SK-N-SH (cell line): ENCODE measurements at regions not wholly inside any gene's neighbourhood (a gene's known extent, or its start where the extent isn't known, plus 50 kb on each side); places are given as distances from the start of the nearest gene placed in this dataset.

Experiments
- CTCF ChIA-PET: fragments of 300-600, 350-600 bp; formaldehyde crosslinking; extraction: SDS; loops from one replicate; lab custom pipeline; 2021; lab: Yijun Ruan, JAX
- POLR2A ChIA-PET: fragments of 350-600 bp; sonication (Branson Sonifier 250); formaldehyde crosslinking; extraction: SDS; loops from one replicate; lab custom pipeline; 2020; ENCODE audit warnings: antibody characterized with exemption, inconsistent platforms; lab: Yijun Ruan, JAX
- DNase-seq: peaks from one replicate; pipeline ENCODE4 v3.0.0; 2012
- H2AFZ ChIP-seq: fragments of 200-600 bp; sonication (generic); 2 replicates; pipeline ENCODE4 v1.8.1; 2016; ENCODE audit warnings: antibody characterized with exemption, mild to moderate bottlenecking, low read depth
- H3F3A ChIP-seq: fragments of 200-600 bp; sonication (generic); replicated peaks from 2 replicates; pipeline ENCODE3; 2016; ENCODE audit warnings: antibody characterized with exemption, mild to moderate bottlenecking; ENCODE audit not compliant: insufficient read depth
- H3K27ac ChIP-seq, 2 experiments: fragments of 200-500 bp in 1 of 2; fragments of 200-600 bp in 1 of 2; sonication (Bioruptor generic) in 1 of 2; sonication (generic), shearing (Covaris generic) in 1 of 2; 2 replicates each; pipeline versions ENCODE4 v1.5.1 to v1.6.1; 2014 to 2016; ENCODE audit warnings: low read depth in 2 of 2, inconsistent platforms in 1 of 2, low read length in 1 of 2, mild to moderate bottlenecking in 1 of 2, mixed read lengths in 1 of 2
- H3K27me3 ChIP-seq: fragments of 200-600 bp; sonication (generic), shearing (Covaris generic); 2 replicates; pipeline ENCODE4 v1.6.1; 2016; ENCODE audit warnings: mixed run types; ENCODE audit not compliant: insufficient read depth
- H3K36me3 ChIP-seq, 2 experiments: fragments of 200-500 bp in 1 of 2; fragments of 200-600 bp in 1 of 2; sonication (Bioruptor generic) in 1 of 2; sonication (generic) in 1 of 2; replicated peaks in 1 of 2; 2 replicates each; pipeline versions ENCODE3 to v1.5.1; 2014 to 2016; ENCODE audit warnings: low read length in 1 of 2, mild to moderate bottlenecking in 1 of 2; ENCODE audit not compliant: insufficient read depth in 2 of 2, control insufficient read depth in 1 of 2
- H3K4me1 ChIP-seq, 2 experiments: fragments of 200-500 bp in 1 of 2; fragments of 200-600 bp in 1 of 2; sonication (Bioruptor generic) in 1 of 2; sonication (generic), shearing (Covaris generic) in 1 of 2; 2 replicates each; pipeline versions ENCODE4 v1.5.1 to v1.6.1; 2014 to 2016; ENCODE audit warnings: low read depth in 1 of 2, low read length in 1 of 2, mixed run types in 1 of 2; ENCODE audit not compliant: insufficient read depth in 2 of 2, control insufficient read depth in 1 of 2
- H3K4me2 ChIP-seq: fragments of 200-600 bp; sonication (generic), shearing (Covaris generic); 2 replicates; pipeline ENCODE4 v1.6.1; 2017; ENCODE audit warnings: mixed run types
- H3K4me3 ChIP-seq, 2 experiments: fragments of 200-500 bp in 1 of 2; fragments of 200-600 bp in 1 of 2; sonication (Bioruptor generic) in 1 of 2; sonication (generic), shearing (Covaris generic) in 1 of 2; 2 replicates each; pipeline versions ENCODE4 v1.5.1 to v1.8.1; 2014 to 2016; ENCODE audit warnings: low read depth in 2 of 2, inconsistent platforms in 1 of 2, low read length in 1 of 2, mild to moderate bottlenecking in 1 of 2, mixed read lengths in 1 of 2, moderate library complexity in 1 of 2
- H3K79me2 ChIP-seq: fragments of 200-600 bp; sonication (generic); 2 replicates; pipeline ENCODE4 v1.8.1; 2017; ENCODE audit warnings: mild to moderate bottlenecking; ENCODE audit not compliant: insufficient read depth
- H3K9ac ChIP-seq: fragments of 200-600 bp; sonication (generic); 2 replicates; pipeline ENCODE4 v1.6.1; 2017; ENCODE audit warnings: mixed run types
- H3K9me2 ChIP-seq: fragments of 200-600 bp; sonication (generic); 2 replicates; pipeline ENCODE4 v1.6.1; 2017; ENCODE audit warnings: mixed run types
- H3K9me3 ChIP-seq: fragments of 200-600 bp; sonication (generic); 2 replicates; pipeline ENCODE4 v1.6.1; 2017; ENCODE audit warnings: mixed run types, mild to moderate bottlenecking, moderate library complexity
- H4K20me1 ChIP-seq: fragments of 200-600 bp; sonication (generic); 2 replicates; pipeline ENCODE4 v1.6.1; 2017; ENCODE audit warnings: mild to moderate bottlenecking, mixed run types; ENCODE audit not compliant: insufficient read depth
- ELF1 ChIP-seq: IDR thresholded peaks from 2 replicates; pipeline ENCODE4 v1.4.0; 2012
- EZH2phosphoT487 ChIP-seq: fragments of 200-600 bp; sonication (generic); IDR thresholded peaks from 2 replicates; pipeline ENCODE4 v1.6.1; 2017; ENCODE audit warnings: low read depth, mixed run types, mild to moderate bottlenecking, antibody characterized with exemption, moderate library complexity, borderline replicate concordance
- FOSL2 ChIP-seq: IDR thresholded peaks from 2 replicates; pipeline ENCODE4 v1.4.0; 2012; ENCODE audit warnings: low read depth, mild to moderate bottlenecking, moderate library complexity, borderline replicate concordance
- FOXM1 ChIP-seq: IDR thresholded peaks from 2 replicates; pipeline ENCODE4 v1.4.0; 2012; ENCODE audit warnings: low read depth, mild to moderate bottlenecking
- GATA2 ChIP-seq: sonication (generic); formaldehyde crosslinking; IDR thresholded peaks from 2 replicates; pipeline ENCODE4 v1.5.0; 2020; ENCODE audit warnings: mild to moderate bottlenecking, missing genetic modification reagents
- JUND ChIP-seq: IDR thresholded peaks from 2 replicates; pipeline ENCODE4 v1.4.0; 2012
- POLR2AphosphoS5 ChIP-seq: IDR thresholded peaks from 2 replicates; pipeline ENCODE4 v1.6.1; 2012; ENCODE audit warnings: low read depth, low read length
- RAD21 ChIP-seq: IDR thresholded peaks from 2 replicates; pipeline ENCODE4 v1.6.1; 2012; ENCODE audit warnings: mild to moderate bottlenecking, low read length
- RFX5 ChIP-seq: IDR thresholded peaks from 2 replicates; pipeline ENCODE4 v1.6.1; 2012; ENCODE audit warnings: mild to moderate bottlenecking, improper control_type of control experiment, low read length
- SIN3A ChIP-seq: IDR thresholded peaks from 2 replicates; pipeline ENCODE4 v1.6.1; 2012; ENCODE audit warnings: low read depth, mild to moderate bottlenecking, low read length, moderate library complexity, borderline replicate concordance
- SMC3 ChIP-seq: IDR thresholded peaks from 2 replicates; pipeline ENCODE4 v1.6.1; 2012; ENCODE audit warnings: low read depth, low read length, improper control_type of control experiment
- TAF1 ChIP-seq: IDR thresholded peaks from 2 replicates; pipeline ENCODE4 v1.6.1; 2012; ENCODE audit warnings: low read depth, mild to moderate bottlenecking, low read length, moderate library complexity, borderline replicate concordance
- YY1 ChIP-seq: IDR thresholded peaks from 2 replicates; pipeline ENCODE4 v1.4.0; 2012; ENCODE audit warnings: low read depth, mild to moderate bottlenecking
- WGBS: methylation state at CpG from one replicate; pipeline ENCODE4 v1.1.6; 2017; ENCODE audit warnings: low lambda C conversion rate; 5-methylcytosine and 5-hydroxymethylcytosine counted together
- TF ChIP-seq, protein P1 (sequence below): fragments of 200-600 bp; sonication (generic); IDR thresholded peaks from 2 replicates; pipeline ENCODE4 v1.6.1; 2017; ENCODE audit warnings: antibody characterized with exemption, mild to moderate bottlenecking, moderate library complexity
- TF ChIP-seq, protein P2 (sequence below): fragments of 150-350 bp; IDR thresholded peaks from 2 replicates; pipeline ENCODE4 v1.6.1; 2016; ENCODE audit warnings: mild to moderate bottlenecking, low read depth, low read length
- TF ChIP-seq, protein P3 (sequence below): IDR thresholded peaks from 2 replicates; pipeline ENCODE4 v1.4.0; 2012; ENCODE audit warnings: low read depth, borderline replicate concordance

DNA sequence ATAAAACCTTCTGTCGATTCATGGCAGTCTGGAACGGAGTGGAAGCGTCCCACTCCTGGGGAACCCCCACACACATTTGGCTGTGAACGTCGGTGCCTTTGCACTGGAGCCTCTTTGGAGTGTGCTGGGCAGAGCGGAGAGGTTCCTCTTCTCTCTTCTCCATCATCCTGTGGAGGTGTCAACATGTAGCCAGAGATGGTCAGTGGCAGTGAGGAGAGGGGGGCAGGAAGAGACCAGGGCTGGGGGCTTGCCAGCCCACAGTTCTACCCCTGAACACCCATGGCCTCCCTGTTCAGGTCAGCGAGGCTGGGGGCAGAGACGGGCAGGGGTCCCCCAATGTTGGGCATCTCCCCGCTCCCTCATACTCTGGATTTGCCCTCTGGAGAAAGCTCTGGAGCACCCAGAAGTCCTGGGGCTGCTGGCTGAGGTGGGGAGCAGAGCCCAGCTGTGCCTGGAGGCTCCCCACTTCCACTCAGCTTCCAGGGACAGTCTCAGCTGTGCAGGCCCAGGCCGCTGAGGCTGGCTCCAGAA, 223.7 kb downstream of the SEC14L1 start:
- Histone ChIP-seq H3K27me3 (no peaks in the 10 kb centered on the region), H2AFZ (no peak overlapping the region), H3F3A (peaks cover 30% of the 10 kb centered on the region), H4K20me1 (no peaks in the 10 kb centered on the region), H3K36me3 (no peaks in the 10 kb centered on the region), H3K4me3 (0 out of 4 replicates have a peak overlapping the region, but pooled peaks of 1 of the 2 experiments have one; percentile 16), H3K27ac (peak overlapping the region; percentile 80 to 97), H3K9me2 (no peaks in the 10 kb centered on the region), H3K4me1 (peaks cover 47 to 57% of the 10 kb centered on the region in 2 experiments), H3K4me2 (peak overlapping the region; percentile 72; the same call in 1 of the 2 replicates), H3K9ac (peak overlapping the region; percentile 45; the same call in 1 of the 2 replicates), H3K79me2 (peaks cover 60% of the 10 kb centered on the region), H3K9me3 (no peaks in the 10 kb centered on the region)
- CTCF ChIA-PET, result interaction anchor here (1.9 to 17.7 kb wide), 2 partner anchors 36 to 64 kb away, joined by 5 to 133 read pairs; no protein-coding TSS in a partner anchor
- DNase-seq, result no peak
- WGBS, result 81% methylated on average over 10 of the region's 10 CpGs
- POLR2A ChIA-PET, result interaction anchor here (1.8 kb wide), 1 partner anchor 10 kb away, joined by 6 read pairs; no protein-coding TSS in a partner anchor
- no peak for TF ChIP-seq ELF1
- TF ChIP-seq SMC3, result no peak
- no peak for TF ChIP-seq FOSL2

DNA sequence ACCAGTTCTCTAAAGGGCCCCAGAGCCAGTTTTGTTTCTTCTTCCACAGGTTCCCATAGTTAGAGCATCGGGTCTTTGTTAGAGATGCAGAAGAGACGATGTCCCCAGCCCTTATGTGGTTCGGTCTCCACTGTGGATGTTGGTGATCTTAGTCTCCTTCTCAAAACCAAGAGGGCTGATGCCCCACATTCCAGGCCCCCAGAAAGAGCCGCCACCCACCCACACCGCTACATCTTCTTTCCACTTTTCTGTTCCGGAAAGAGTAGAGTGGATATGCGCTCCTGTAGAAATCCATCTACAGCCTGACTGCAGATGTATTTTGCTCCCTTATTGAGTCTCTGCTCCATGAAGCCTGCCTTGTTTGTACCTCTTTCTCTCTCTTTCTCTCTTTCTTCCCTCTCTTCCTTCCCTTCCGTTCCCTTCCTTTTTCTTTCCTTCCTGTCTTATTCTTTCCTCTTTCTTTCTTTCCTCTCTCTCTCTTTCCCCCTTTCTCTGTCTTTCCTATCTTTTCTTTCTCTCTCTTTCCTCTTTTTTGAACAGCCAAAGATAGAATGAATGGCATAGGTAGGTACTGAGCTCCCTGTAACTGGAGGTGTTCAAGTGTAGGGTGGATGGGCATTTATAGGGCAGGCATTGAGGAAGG, 224.3 kb downstream of the SEC14L1 start:
- TF ChIP-seq JUND (no peak), RFX5 (no peak), SIN3A (no peak)
- CTCF ChIA-PET, result interaction anchor here (1.2 to 17.7 kb wide), 4 partner anchors 34 to 118 kb away, joined by 3 to 133 read pairs (median 12); no protein-coding TSS in a partner anchor
- H3K4me3 ChIP-seq, result no peak overlapping the region
- no peak for DNase-seq
- peaks cover 30% of the 10 kb centered on the region for H3F3A ChIP-seq
- WGBS, result 93% methylated on average over 8 of the region's 8 CpGs
- no peaks in the 10 kb centered on the region for H4K20me1 ChIP-seq
- peaks cover 56% of the 10 kb centered on the region for H3K79me2 ChIP-seq
- peak overlapping the region; percentile 60 for H3K9ac ChIP-seq
- H3K27ac ChIP-seq, result peak overlapping the region; percentile 80 to 97
- peaks cover 47 to 62% of the 10 kb centered on the region in 2 experiments for H3K4me1 ChIP-seq
- POLR2A ChIA-PET, result no interaction called here
- H3K9me3 ChIP-seq, result no peaks in the 10 kb centered on the region
- H3K36me3 ChIP-seq, result no peaks in the 10 kb centered on the region
- H3K9me2 ChIP-seq, result no peaks in the 10 kb centered on the region
- H3K27me3 ChIP-seq, result no peaks in the 10 kb centered on the region
- H2AFZ ChIP-seq, result no peak overlapping the region
- H3K4me2 ChIP-seq, result peak overlapping the region; percentile 71

DNA sequence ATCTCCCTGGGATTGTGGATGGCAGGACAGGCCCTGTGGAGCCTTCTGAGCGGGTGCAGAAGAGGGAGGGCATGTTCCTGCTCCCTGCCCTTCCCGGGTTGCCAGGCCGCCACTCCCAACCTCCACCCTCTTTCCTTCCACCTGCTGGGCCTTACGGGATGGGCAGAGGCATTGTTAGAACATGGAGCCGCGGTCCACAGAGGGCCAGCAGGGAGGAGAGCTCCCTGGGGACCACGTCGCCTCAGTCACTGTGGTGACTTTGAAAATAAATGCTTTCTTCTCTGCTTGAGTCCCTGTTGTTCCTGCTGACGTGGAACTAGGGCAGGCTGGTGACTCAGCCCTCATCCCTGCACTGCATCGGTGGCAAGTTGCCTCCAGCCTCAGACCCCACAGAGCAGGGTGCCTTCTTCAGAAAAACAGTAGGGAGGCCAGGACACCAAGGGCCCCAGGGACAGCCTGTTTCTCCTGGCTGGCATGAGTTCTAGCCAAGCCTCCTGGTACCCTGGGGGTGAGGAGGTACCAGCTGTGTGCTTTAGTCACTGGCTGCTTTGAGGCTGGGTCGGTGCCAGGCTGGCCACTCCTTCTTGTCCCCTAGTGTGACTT, 224.9 kb downstream of the SEC14L1 start:
- H3K9ac ChIP-seq, result peak overlapping the region; percentile 60
- H3F3A ChIP-seq, result peaks cover 30% of the 10 kb centered on the region
- DNase-seq, result peak; percentile 48
- H3K27me3 ChIP-seq, result no peaks in the 10 kb centered on the region
- peak overlapping the region; percentile 71 for H3K4me2 ChIP-seq
- H3K4me3 ChIP-seq, result no peak overlapping the region; a peak in 1 of 4 replicates
- H3K9me2 ChIP-seq, result no peaks in the 10 kb centered on the region
- no peaks in the 10 kb centered on the region for H4K20me1 ChIP-seq
- WGBS, result 25% methylated on average over 10 of the region's 11 CpGs
- no peaks in the 10 kb centered on the region for H3K36me3 ChIP-seq
- peaks cover 47 to 67% of the 10 kb centered on the region in 2 experiments for H3K4me1 ChIP-seq
- ChIA-PET CTCF (interaction anchor here (0.7 to 17.7 kb wide), 8 partner anchors 11 to 118 kb away, joined by 3 to 133 read pairs (median 3); no protein-coding TSS in a partner anchor), POLR2A (interaction anchor here (0.5 to 1.6 kb wide), 2 partner anchors 11 to 23 kb away, joined by 4 to 8 read pairs; no protein-coding TSS in a partner anchor)
- H3K27ac ChIP-seq, result peak overlapping the region; percentile 80 to 97
- H3K79me2 ChIP-seq, result peaks cover 52% of the 10 kb centered on the region
- H3K9me3 ChIP-seq, result no peaks in the 10 kb centered on the region
- no peak overlapping the region for H2AFZ ChIP-seq
- TF ChIP-seq TAF1, result no peak
- TF ChIP-seq, protein P1, sequence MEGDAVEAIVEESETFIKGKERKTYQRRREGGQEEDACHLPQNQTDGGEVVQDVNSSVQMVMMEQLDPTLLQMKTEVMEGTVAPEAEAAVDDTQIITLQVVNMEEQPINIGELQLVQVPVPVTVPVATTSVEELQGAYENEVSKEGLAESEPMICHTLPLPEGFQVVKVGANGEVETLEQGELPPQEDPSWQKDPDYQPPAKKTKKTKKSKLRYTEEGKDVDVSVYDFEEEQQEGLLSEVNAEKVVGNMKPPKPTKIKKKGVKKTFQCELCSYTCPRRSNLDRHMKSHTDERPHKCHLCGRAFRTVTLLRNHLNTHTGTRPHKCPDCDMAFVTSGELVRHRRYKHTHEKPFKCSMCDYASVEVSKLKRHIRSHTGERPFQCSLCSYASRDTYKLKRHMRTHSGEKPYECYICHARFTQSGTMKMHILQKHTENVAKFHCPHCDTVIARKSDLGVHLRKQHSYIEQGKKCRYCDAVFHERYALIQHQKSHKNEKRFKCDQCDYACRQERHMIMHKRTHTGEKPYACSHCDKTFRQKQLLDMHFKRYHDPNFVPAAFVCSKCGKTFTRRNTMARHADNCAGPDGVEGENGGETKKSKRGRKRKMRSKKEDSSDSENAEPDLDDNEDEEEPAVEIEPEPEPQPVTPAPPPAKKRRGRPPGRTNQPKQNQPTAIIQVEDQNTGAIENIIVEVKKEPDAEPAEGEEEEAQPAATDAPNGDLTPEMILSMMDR, result no peak
- no peak for TF ChIP-seq RAD21
- TF ChIP-seq, protein P2, sequence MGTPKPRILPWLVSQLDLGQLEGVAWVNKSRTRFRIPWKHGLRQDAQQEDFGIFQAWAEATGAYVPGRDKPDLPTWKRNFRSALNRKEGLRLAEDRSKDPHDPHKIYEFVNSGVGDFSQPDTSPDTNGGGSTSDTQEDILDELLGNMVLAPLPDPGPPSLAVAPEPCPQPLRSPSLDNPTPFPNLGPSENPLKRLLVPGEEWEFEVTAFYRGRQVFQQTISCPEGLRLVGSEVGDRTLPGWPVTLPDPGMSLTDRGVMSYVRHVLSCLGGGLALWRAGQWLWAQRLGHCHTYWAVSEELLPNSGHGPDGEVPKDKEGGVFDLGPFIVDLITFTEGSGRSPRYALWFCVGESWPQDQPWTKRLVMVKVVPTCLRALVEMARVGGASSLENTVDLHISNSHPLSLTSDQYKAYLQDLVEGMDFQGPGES, result no peak
- TF ChIP-seq, protein P3, sequence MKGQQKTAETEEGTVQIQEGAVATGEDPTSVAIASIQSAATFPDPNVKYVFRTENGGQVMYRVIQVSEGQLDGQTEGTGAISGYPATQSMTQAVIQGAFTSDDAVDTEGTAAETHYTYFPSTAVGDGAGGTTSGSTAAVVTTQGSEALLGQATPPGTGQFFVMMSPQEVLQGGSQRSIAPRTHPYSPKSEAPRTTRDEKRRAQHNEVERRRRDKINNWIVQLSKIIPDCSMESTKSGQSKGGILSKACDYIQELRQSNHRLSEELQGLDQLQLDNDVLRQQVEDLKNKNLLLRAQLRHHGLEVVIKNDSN, result no peak
- TF ChIP-seq SIN3A, result peak; percentile 40; the same call in 1 of the 2 replicates
- TF ChIP-seq GATA2 (CRISPR knock-in tag), result no peak
- no peak for TF ChIP-seq FOXM1
- TF ChIP-seq EZH2phosphoT487, result no peak
- TF ChIP-seq YY1, result no peak
- 0 out of 2 replicates have a peak, but pooled peaks have one; percentile 25 for TF ChIP-seq POLR2AphosphoS5
